ENCODE measurements at regions not wholly inside any gene's neighbourhood (a gene's known extent, or its start where the extent isn't known, plus 50 kb on each side); places are given as distances from the start of the nearest gene placed in this dataset.

GRCh38 chr14:106044515-106044914 is 518.1 kb downstream of the TMEM121 start:
- TF ChIP-seq CTCF (conservative IDR thresholded peaks at IDR 0.05; ENCODE audit: low read depth in 2 of 2) (no peak), REST (IDR thresholded peaks at IDR 0.05; ENCODE audit: unreplicated experiment) (no peak), EZH2 (IDR thresholded peaks at IDR 0.05; ENCODE audit: low read depth, unreplicated experiment) (no peak), POLR2AphosphoS5 (IDR thresholded peaks at IDR 0.05; ENCODE audit: low read depth) (no peak), EZH2phosphoT487 (IDR thresholded peaks at IDR 0.05; ENCODE audit: unreplicated experiment) (no peak), NANOG (IDR thresholded peaks at IDR 0.05; ENCODE audit: borderline replicate concordance) (no peak), ETS1 (IDR thresholded peaks at IDR 0.05) (no peak), ZNF114 (CRISPR knock-in tag; IDR thresholded peaks at IDR 0.05) (no peak), JUNB (IDR thresholded peaks at IDR 0.05; ENCODE audit: unreplicated experiment) (no peak), CREB1 (CRISPR knock-in tag; IDR thresholded peaks at IDR 0.05; ENCODE audit: low read depth) (no peak), STAT1 (IDR thresholded peaks at IDR 0.05; ENCODE audit: unreplicated experiment) (no peak)
